CD14-positive monocyte (primary cell): ENCODE measurements at regions not wholly inside any gene's neighbourhood (a gene's known extent, or its start where the extent isn't known, plus 50 kb on each side); places are given as distances from the start of the nearest gene placed in this dataset.

Source experiments
- DNase-seq, 3 donors: peaks; one replicate each; pipeline ENCODE4 v3.0.0-alpha.2; 2011 to 2022
- H2AFZ ChIP-seq: 2 replicates; pipeline ENCODE4 v1.6.0; 2012; ENCODE audit warnings: mild to moderate bottlenecking, low read depth, low read length, inconsistent platforms; ENCODE audit not compliant: insufficient read depth, poor library complexity, severe bottlenecking
- H3K27ac ChIP-seq, 2 donors: 1 replicate in 1 of 2; 2 replicates in 1 of 2; pipeline ENCODE4 v1.5.1; 2012 to 2013; ENCODE audit warnings: low read length in 2 of 2, control low read depth in 1 of 2, inconsistent platforms in 1 of 2, low read depth in 1 of 2, mild to moderate bottlenecking in 1 of 2
- H3K27me3 ChIP-seq, 2 donors: one replicate each; pipeline versions ENCODE4 v1.6.0 to v1.6.1; 2011 to 2013; ENCODE audit warnings: low read length in 2 of 2; ENCODE audit not compliant: control insufficient read depth in 2 of 2, insufficient read depth in 2 of 2
- H3K36me3 ChIP-seq, 2 donors: replicated peaks in 1 of 2; 1 replicate in 1 of 2; 2 replicates in 1 of 2; pipeline versions ENCODE4 v1.5.1 to v1.6.1; 2012 to 2013; ENCODE audit warnings: low read length in 2 of 2, control low read depth in 1 of 2, inconsistent platforms in 1 of 2, mild to moderate bottlenecking in 1 of 2; ENCODE audit not compliant: insufficient read depth in 2 of 2, control insufficient read depth in 1 of 2
- H3K4me1 ChIP-seq, 2 donors: 1 replicate in 1 of 2; 2 replicates in 1 of 2; pipeline versions ENCODE4 v1.5.1 to v1.6.1; 2012 to 2013; ENCODE audit warnings: low read length in 2 of 2, control low read depth in 1 of 2, inconsistent platforms in 1 of 2, mild to moderate bottlenecking in 1 of 2, moderate library complexity in 1 of 2; ENCODE audit not compliant: insufficient read depth in 2 of 2, control insufficient read depth in 1 of 2
- H3K4me2 ChIP-seq: replicated peaks from 2 replicates; pipeline ENCODE3; 2012; ENCODE audit warnings: low read length, moderate library complexity, mild to moderate bottlenecking; ENCODE audit not compliant: poor library complexity, severe bottlenecking; ENCODE audit errors: extremely low read depth
- H3K4me3 ChIP-seq, 3 experiments: fragments of 200-600 bp in 1 of 3; sonication (generic) in 1 of 3; replicated peaks in 1 of 3; 1 replicate in 2 of 3; 2 replicates in 1 of 3; pipeline ENCODE4 v1.5.1; 2011 to 2013; ENCODE audit warnings: low read length in 3 of 3, mild to moderate bottlenecking in 3 of 3, control low read depth in 2 of 3, low read depth in 2 of 3, inconsistent platforms in 1 of 3, moderate library complexity in 1 of 3
- H3K79me2 ChIP-seq: 2 replicates; pipeline ENCODE4 v1.6.0; 2012; ENCODE audit warnings: mild to moderate bottlenecking, control low read depth, inconsistent platforms, low read length, moderate library complexity; ENCODE audit not compliant: insufficient read depth
- H3K9ac ChIP-seq: 2 replicates; pipeline ENCODE4 v1.6.0; 2017; ENCODE audit warnings: low read length, mild to moderate bottlenecking; ENCODE audit not compliant: insufficient read depth, poor library complexity, severe bottlenecking
- H3K9me3 ChIP-seq, 2 donors: replicated peaks in 1 of 2; 1 replicate in 1 of 2; 2 replicates in 1 of 2; pipeline versions ENCODE4 v1.5.1 to v1.6.1; 2012 to 2013; ENCODE audit warnings: low read length in 2 of 2, control low read depth in 1 of 2; ENCODE audit not compliant: control insufficient read depth in 1 of 2, insufficient read depth in 1 of 2
- H4K20me1 ChIP-seq: 2 replicates; pipeline ENCODE4 v1.6.0; 2012; ENCODE audit warnings: mild to moderate bottlenecking, low read length, control low read depth, moderate library complexity; ENCODE audit not compliant: insufficient read depth
- H3K27ac Mint-ChIP-seq, 7 donors: one replicate each; pipeline ENCODE4 v1.8.0; 2020; ENCODE audit warnings: mild to moderate bottlenecking in 7 of 7, mixed read lengths in 7 of 7, moderate library complexity in 6 of 7, inconsistent platforms in 2 of 7
- H3K27me3 Mint-ChIP-seq, 3 donors: one replicate each; pipeline ENCODE4 v1.8.0; 2021 to 2022; ENCODE audit warnings: low read depth in 3 of 3, mild to moderate bottlenecking in 3 of 3, mixed read lengths in 3 of 3, moderate library complexity in 3 of 3, inconsistent platforms in 1 of 3
- H3K36me3 Mint-ChIP-seq, 2 donors: one replicate each; pipeline ENCODE4 v1.8.0; 2020; ENCODE audit warnings: mixed read lengths in 2 of 2, inconsistent platforms in 1 of 2, mild to moderate bottlenecking in 1 of 2
- H3K4me1 Mint-ChIP-seq: one replicate; pipeline ENCODE4 v1.8.0; 2020; ENCODE audit warnings: mild to moderate bottlenecking, mixed read lengths
- H3K4me3 Mint-ChIP-seq, 2 donors: one replicate each; pipeline ENCODE4 v1.8.0; 2020; ENCODE audit warnings: mild to moderate bottlenecking in 2 of 2, mixed read lengths in 2 of 2, moderate library complexity in 1 of 2
- H3K9me3 Mint-ChIP-seq, 7 donors: one replicate each; pipeline ENCODE4 v1.8.0; 2020 to 2022; ENCODE audit warnings: mixed read lengths in 7 of 7, mild to moderate bottlenecking in 6 of 7, moderate library complexity in 6 of 7, inconsistent platforms in 2 of 7
- CTCF ChIP-seq: fragments of 200-600 bp; IDR thresholded peaks from one replicate; pipeline ENCODE4 v1.8.0; 2022; ENCODE audit warnings: antibody characterized with exemption, mild to moderate bottlenecking
- WGBS: methylation state at CpG from one replicate; pipeline ENCODE4 v1.1.5; 2013; ENCODE audit warnings: missing lambda C conversion rate; ENCODE audit not compliant: insufficient coverage; 5-methylcytosine and 5-hydroxymethylcytosine counted together
- intact Hi-C, 2 donors: fragments of 100-400 bp; cut with micrococcal nuclease; formaldehyde crosslinking; loops; one replicate each; pipeline versions ENCODE4 v1.15.0 to v1.15.1; 2023

GRCh38 chrX:95435198-95435597 is 1249.4 kb upstream of the DIAPH2 start:
- peaks cover 0 to 8% (median 0%) of the 10 kb centered on the region in 7 donors for H3K9me3 Mint-ChIP-seq

GRCh38 chrX:95441836-95442235 is 1242.8 kb upstream of the DIAPH2 start:
- Mint-ChIP-seq H3K4me1 (no peaks in the 10 kb centered on the region), H3K27me3 (no peaks in the 10 kb centered on the region), H3K4me3 (no peak overlapping the region), H3K27ac (no peak overlapping the region), H3K36me3 (no peaks in the 10 kb centered on the region), H3K9me3 (peaks cover 0 to 4% (median 3%) of the 10 kb centered on the region in 7 donors)
- no peaks in the 10 kb centered on the region for H3K79me2 ChIP-seq
- H3K36me3 ChIP-seq = no peaks in the 10 kb centered on the region
- no peak for TF ChIP-seq CTCF
- no peaks in the 10 kb centered on the region for H3K27me3 ChIP-seq
- WGBS = no CpG with 5 or more reads among the region's 4 CpGs
- intact Hi-C loops = no loop called here
- H3K4me2 ChIP-seq = no peak overlapping the region
- H3K27ac ChIP-seq = no peak overlapping the region
- no peaks in the 10 kb centered on the region for H3K4me1 ChIP-seq
- H3K9me3 ChIP-seq = peaks cover under 1 to 3% of the 10 kb centered on the region in 2 donors
- H3K9ac ChIP-seq = no peak overlapping the region
- no peak for DNase-seq
- no peak overlapping the region for H2AFZ ChIP-seq
- H3K4me3 ChIP-seq = no peak overlapping the region
- no peaks in the 10 kb centered on the region for H4K20me1 ChIP-seq

More at GRCh38 chrX:95435198-95435597, 1249.4 kb upstream of the DIAPH2 start:
- intact Hi-C loops = no loop called here
- H3K4me3 ChIP-seq = no peak overlapping the region
- H3K4me1 ChIP-seq = no peaks in the 10 kb centered on the region
- no peaks in the 10 kb centered on the region for H3K36me3 Mint-ChIP-seq
- H3K27ac ChIP-seq = no peak overlapping the region
- H4K20me1 ChIP-seq = no peaks in the 10 kb centered on the region
- H3K4me2 ChIP-seq = no peak overlapping the region
- no peak overlapping the region for H2AFZ ChIP-seq
- no peak overlapping the region for H3K27ac Mint-ChIP-seq
- no peak overlapping the region for H3K4me3 Mint-ChIP-seq
- no peak for DNase-seq
- TF ChIP-seq CTCF = no peak
- H3K9me3 ChIP-seq = no peaks in the 10 kb centered on the region
- no peaks in the 10 kb centered on the region for H3K27me3 Mint-ChIP-seq
- no peak overlapping the region for H3K9ac ChIP-seq
- no peaks in the 10 kb centered on the region for H3K4me1 Mint-ChIP-seq
- H3K36me3 ChIP-seq = no peaks in the 10 kb centered on the region
- no peaks in the 10 kb centered on the region for H3K79me2 ChIP-seq
- H3K27me3 ChIP-seq = no peaks in the 10 kb centered on the region
